Endothelial cell of umbilical vein (primary cell): ENCODE measurements at regions not wholly inside any gene's neighbourhood (a gene's known extent, or its start where the extent isn't known, plus 50 kb on each side); places are given as distances from the start of the nearest gene placed in this dataset.

Source experiments
- BruUV-seq: library from RNA; stranded (reverse); fragments of 400-500 nt; replicated peaks from 2 replicates; lab custom pipeline; 2021; lab: Mats Ljungman, UMichigan
- CTCF ChIA-PET: fragments of 300-600, 350-600 bp; sonication (Branson Sonifier 250); formaldehyde crosslinking; loops from one replicate; lab custom pipeline; 2021; ENCODE audit warnings: antibody characterized with exemption, inconsistent platforms; lab: Charles Lee
- POLR2A ChIA-PET: fragments of 300-600, 350-600 bp; sonication (Branson Sonifier 250); formaldehyde crosslinking; loops from one replicate; lab custom pipeline; 2021; ENCODE audit warnings: antibody characterized with exemption, inconsistent platforms; lab: Charles Lee
- DNase-seq: peaks from one replicate; pipeline ENCODE4 v3.0.0-alpha.2; 2011; ENCODE audit warnings: low read depth, low spot score
- FAIRE-seq: peaks from 2 replicates; lab custom pipeline; 2011; peaks lifted over from hg19 to GRCh38; lab: Jason Lieb, UNC
- H2AFZ ChIP-seq: 2 replicates; pipeline ENCODE4 v1.6.0; 2012; ENCODE audit warnings: low read depth, low read length, control low read depth, inconsistent platforms
- H3K27ac ChIP-seq: 2 replicates; pipeline ENCODE4 v1.5.1; 2011; ENCODE audit warnings: low read depth, mild to moderate bottlenecking, control low read depth, low read length, moderate library complexity; ENCODE audit not compliant: insufficient read depth
- H3K27me3 ChIP-seq, 2 experiments: 2 replicates each; pipeline versions ENCODE4 v1.6.0 to v1.6.1; 2011; ENCODE audit warnings: low read length in 2 of 2, mixed read lengths in 1 of 2; ENCODE audit not compliant: control insufficient read depth in 2 of 2, insufficient read depth in 2 of 2
- H3K36me3 ChIP-seq, 2 experiments: 2 replicates in 1 of 2; 3 replicates in 1 of 2; pipeline ENCODE4 v1.5.1; 2011; ENCODE audit warnings: low read length in 2 of 2, mild to moderate bottlenecking in 1 of 2, moderate library complexity in 1 of 2; ENCODE audit not compliant: control insufficient read depth in 2 of 2, insufficient read depth in 2 of 2; ENCODE audit errors: extremely low read depth in 1 of 2
- H3K4me1 ChIP-seq: 3 replicates; pipeline ENCODE4 v1.5.1; 2011; ENCODE audit warnings: mild to moderate bottlenecking, low read length; ENCODE audit not compliant: control insufficient read depth, insufficient read depth; ENCODE audit errors: extremely low read depth
- H3K4me2 ChIP-seq: 2 replicates; pipeline ENCODE4 v1.6.1; 2011; ENCODE audit warnings: low read length, control low read depth, mixed read lengths; ENCODE audit not compliant: insufficient read depth
- H3K4me3 ChIP-seq, 3 experiments: fragments of 200-600 bp in 1 of 3; sonication (generic), shearing (Covaris generic) in 1 of 3; replicated peaks in 1 of 3; 2 replicates each; pipeline ENCODE4 v1.5.1; 2011 to 2016; ENCODE audit warnings: control low read depth in 3 of 3, low read length in 3 of 3, mild to moderate bottlenecking in 2 of 3, inconsistent platforms in 1 of 3, low read depth in 1 of 3, moderate library complexity in 1 of 3; ENCODE audit not compliant: insufficient read depth in 1 of 3
- H3K79me2 ChIP-seq: 2 replicates; pipeline ENCODE4 v1.6.0; 2012; ENCODE audit warnings: low read length, inconsistent platforms; ENCODE audit not compliant: control insufficient read depth, insufficient read depth
- H3K9ac ChIP-seq: replicated peaks from 2 replicates; pipeline ENCODE3; 2011; ENCODE audit warnings: low read length, control low read depth; ENCODE audit not compliant: insufficient read depth; ENCODE audit errors: extremely low read depth
- H3K9me1 ChIP-seq: replicated peaks from 3 replicates; pipeline ENCODE4 v1.6.0; 2011; ENCODE audit warnings: mild to moderate bottlenecking, low read length; ENCODE audit not compliant: control insufficient read depth, insufficient read depth; ENCODE audit errors: extremely low read depth
- H3K9me3 ChIP-seq: replicated peaks from 2 replicates; pipeline ENCODE4 v1.5.1; 2012; ENCODE audit warnings: low read length, inconsistent platforms; ENCODE audit not compliant: control insufficient read depth, insufficient read depth
- H4K20me1 ChIP-seq: replicated peaks from 2 replicates; pipeline ENCODE3; 2011; ENCODE audit warnings: mild to moderate bottlenecking, low read length; ENCODE audit not compliant: control insufficient read depth, insufficient read depth; ENCODE audit errors: extremely low read depth
- CTCF ChIP-seq, 2 donors: IDR thresholded peaks; 1 replicate in 1 of 2; 2 replicates in 1 of 2; pipeline ENCODE4 v1.5.1; 2011; ENCODE audit warnings: low read length in 2 of 2, mild to moderate bottlenecking in 2 of 2, moderate library complexity in 2 of 2, control low read depth in 1 of 2, inconsistent platforms in 1 of 2, low read depth in 1 of 2; ENCODE audit not compliant: insufficient read depth in 1 of 2; ENCODE audit errors: extremely low read depth in 1 of 2
- FOS ChIP-seq: IDR thresholded peaks from 2 replicates; pipeline ENCODE4 v1.6.1; 2011; ENCODE audit warnings: mild to moderate bottlenecking, low read length, moderate library complexity, borderline replicate concordance; ENCODE audit not compliant: insufficient read depth
- GATA2 ChIP-seq: IDR thresholded peaks from 2 replicates; pipeline ENCODE4 v1.7.0; 2011; ENCODE audit warnings: low read depth, mild to moderate bottlenecking, moderate library complexity, mixed read lengths, low read length; ENCODE audit not compliant: insufficient read length, insufficient read depth
- JUN ChIP-seq: IDR thresholded peaks from 2 replicates; pipeline ENCODE4 v1.6.1; 2011; ENCODE audit warnings: borderline replicate concordance, low read depth; ENCODE audit not compliant: insufficient read length, insufficient read depth
- MAX ChIP-seq: IDR thresholded peaks from 2 replicates; pipeline ENCODE4 v1.6.1; 2011; ENCODE audit not compliant: insufficient read depth, insufficient read length
- MYC ChIP-seq: IDR thresholded peaks from one replicate; pipeline ENCODE4 v1.6.1; 2011; ENCODE audit warnings: mild to moderate bottlenecking, low read depth, low read length
- POLR2A ChIP-seq: IDR thresholded peaks from 2 replicates; pipeline ENCODE4 v1.6.1; 2012; ENCODE audit warnings: low read depth, mild to moderate bottlenecking, control low read depth, low read length
- POLR2AphosphoS5 ChIP-seq: IDR thresholded peaks from 2 replicates; pipeline ENCODE4 v1.6.1; 2012; ENCODE audit warnings: low read depth, mild to moderate bottlenecking, control low read depth, low read length, moderate library complexity; ENCODE audit not compliant: insufficient read depth
- dilution Hi-C: fragments of 300-500 bp; cut with MboI; formaldehyde crosslinking; loops from one replicate; pipeline ENCODE4 v1.15.0; 2019; ENCODE audit warnings: low sequenced_read_pairs; ENCODE audit not compliant: extremely low pct_ligation_motif_present
- intact Hi-C: fragments of 100-400 bp; cut with micrococcal nuclease; formaldehyde crosslinking; loops from one replicate; pipeline ENCODE4 v1.10.0; 2022

- no peaks in the 10 kb centered on the region for H3K27me3 ChIP-seq
- intact Hi-C loops (no loop called here), dilution Hi-C loops (no loop called here)
- no peaks in the 10 kb centered on the region for H3K36me3 ChIP-seq
- no peak overlapping the region for H2AFZ ChIP-seq
- POLR2A ChIA-PET = no interaction called here
- TF ChIP-seq JUN (no peak), MAX (no peak), POLR2A (no peak)
- no peak for FAIRE-seq
- H4K20me1 ChIP-seq = no peaks in the 10 kb centered on the region
- no peak overlapping the region for H3K4me3 ChIP-seq
- CTCF ChIA-PET = no interaction called here
- no peak overlapping the region for H3K4me2 ChIP-seq
- H3K79me2 ChIP-seq = no peaks in the 10 kb centered on the region
- no peaks in the 10 kb centered on the region for H3K4me1 ChIP-seq
- BruUV-seq = no TSS peak
- H3K9me3 ChIP-seq = no peaks in the 10 kb centered on the region
- H3K9me1 ChIP-seq = no peaks in the 10 kb centered on the region
- DNase-seq = no peak
- H3K27ac ChIP-seq = no peak overlapping the region
- no peak overlapping the region for H3K9ac ChIP-seq
These were observed 94.0 kb upstream of the COX7C start for GRCh38 chr5:86523718-86524117.

GRCh38 chr5:86525622-86526021 is 92.1 kb upstream of the COX7C start:
- H4K20me1 ChIP-seq = no peaks in the 10 kb centered on the region
- TF ChIP-seq JUN = no peak
- no peak for TF ChIP-seq FOS
- TF ChIP-seq MYC = no peak
- no peak for TF ChIP-seq GATA2
- no peak for TF ChIP-seq MAX
- TF ChIP-seq CTCF (IDR thresholded peaks at IDR 0.05; ENCODE audit: extremely low read depth in 1 of 2, insufficient read depth in 1 of 2, low read depth in 1 of 2, low read length in 2 of 2) = no peak
- TF ChIP-seq POLR2AphosphoS5 = no peak
- no peak for TF ChIP-seq POLR2A
- no peaks in the 10 kb centered on the region for H3K9me3 ChIP-seq
- H3K27me3 ChIP-seq = no peaks in the 10 kb centered on the region
- H2AFZ ChIP-seq = no peak overlapping the region
- no peaks in the 10 kb centered on the region for H3K9me1 ChIP-seq
- H3K79me2 ChIP-seq = no peaks in the 10 kb centered on the region
- H3K4me2 ChIP-seq = no peak overlapping the region
- intact Hi-C loops = no loop called here
- no peaks in the 10 kb centered on the region for H3K4me1 ChIP-seq
- CTCF ChIA-PET = no interaction called here
- H3K4me3 ChIP-seq = no peak overlapping the region
- no peak for DNase-seq
- dilution Hi-C loops = no loop called here
- POLR2A ChIA-PET = no interaction called here
- no peak overlapping the region for H3K9ac ChIP-seq
- BruUV-seq = no TSS peak
- FAIRE-seq = no peak
- H3K36me3 ChIP-seq = no peaks in the 10 kb centered on the region
- no peak overlapping the region for H3K27ac ChIP-seq
